ENCODE measurements at regions not wholly inside any gene's neighbourhood (a gene's known extent, or its start where the extent isn't known, plus 50 kb on each side); places are given as distances from the start of the nearest gene placed in this dataset.

DNA sequence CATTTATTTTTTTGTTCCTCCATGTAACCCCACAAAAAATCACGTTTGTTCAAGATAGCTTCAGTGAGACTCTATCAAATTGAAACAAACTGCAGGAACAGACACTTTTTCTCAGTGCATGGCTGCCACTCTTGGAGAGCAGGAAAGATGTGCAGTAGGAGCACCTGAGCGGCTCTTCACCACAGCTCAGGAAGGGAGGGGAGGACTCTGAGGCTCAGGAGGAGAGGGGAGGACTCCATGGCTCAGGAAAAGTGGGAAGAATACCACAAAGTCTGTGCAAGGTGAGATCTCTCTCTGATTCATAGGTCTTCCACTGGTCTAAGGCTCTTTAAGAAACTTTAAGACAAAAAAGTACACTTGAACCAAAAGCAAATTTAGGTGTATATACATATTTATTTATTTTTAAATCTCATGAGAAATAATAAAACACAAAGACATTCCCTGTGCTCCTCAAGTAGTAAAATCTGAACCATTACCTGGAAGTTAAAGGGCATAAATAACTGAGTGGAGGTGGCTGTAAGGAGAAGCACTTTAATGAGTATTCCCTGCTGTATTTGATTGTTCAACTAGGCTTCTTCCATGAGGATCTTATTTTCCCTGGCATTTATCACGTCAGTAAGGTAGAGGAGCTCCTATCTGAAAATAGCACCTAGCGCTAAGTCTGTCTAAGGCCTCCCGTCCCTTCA, 69.2 kb upstream of the CCN6 start:
- no peak for DNase-seq (ENCODE audit: low read depth in 1 of 2, low spot score in 1 of 2)

DNA sequence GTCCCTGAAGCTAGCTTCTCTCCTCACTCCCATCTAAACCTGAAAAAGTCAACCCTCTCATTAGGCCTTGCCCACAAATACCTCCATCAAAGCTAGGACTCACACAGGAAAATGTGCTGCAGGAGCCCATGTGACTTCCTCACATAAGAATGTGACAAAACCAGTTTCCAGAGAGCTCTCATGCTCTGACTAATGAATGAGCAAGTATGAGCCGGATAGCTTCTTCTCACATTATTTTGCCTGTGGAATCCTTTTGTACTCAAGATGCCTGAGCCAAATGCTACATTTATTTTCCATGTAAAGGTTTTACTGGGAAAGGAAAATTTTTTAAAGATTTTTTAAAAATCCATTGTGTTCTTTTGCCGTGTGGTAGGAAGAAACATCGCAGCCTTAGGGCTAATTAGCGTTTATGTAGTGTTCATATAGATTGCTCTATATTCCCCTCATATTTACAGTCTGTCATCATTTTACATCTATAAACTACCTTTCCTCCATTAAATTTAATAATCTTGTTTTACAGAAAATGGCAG, 68.6 kb upstream of the CCN6 start:
- DNase-seq (ENCODE audit: low read depth in 1 of 2, low spot score in 1 of 2) = no peak

DNA sequence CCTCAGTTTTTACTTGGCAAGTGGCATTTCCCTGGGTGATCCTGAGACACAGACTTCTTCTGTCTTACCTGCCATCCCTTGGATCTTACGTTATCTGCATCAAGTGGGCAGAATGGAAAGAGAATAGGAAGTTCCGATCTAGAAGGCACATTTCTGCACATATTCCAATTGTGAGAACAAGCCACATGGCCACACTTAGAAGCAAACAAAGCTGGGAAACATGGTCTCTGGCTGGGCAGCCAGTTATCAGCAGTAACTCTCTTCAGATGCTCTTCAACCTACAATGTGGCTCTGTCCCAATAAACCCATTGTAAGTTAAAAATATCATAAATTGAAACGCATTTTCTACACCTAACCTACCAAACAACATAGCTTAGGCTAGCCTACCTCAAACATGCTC, 67.3 kb upstream of the CCN6 start:
- DNase-seq (ENCODE audit: low read depth in 1 of 2, low spot score in 1 of 2) = no peak

DNA sequence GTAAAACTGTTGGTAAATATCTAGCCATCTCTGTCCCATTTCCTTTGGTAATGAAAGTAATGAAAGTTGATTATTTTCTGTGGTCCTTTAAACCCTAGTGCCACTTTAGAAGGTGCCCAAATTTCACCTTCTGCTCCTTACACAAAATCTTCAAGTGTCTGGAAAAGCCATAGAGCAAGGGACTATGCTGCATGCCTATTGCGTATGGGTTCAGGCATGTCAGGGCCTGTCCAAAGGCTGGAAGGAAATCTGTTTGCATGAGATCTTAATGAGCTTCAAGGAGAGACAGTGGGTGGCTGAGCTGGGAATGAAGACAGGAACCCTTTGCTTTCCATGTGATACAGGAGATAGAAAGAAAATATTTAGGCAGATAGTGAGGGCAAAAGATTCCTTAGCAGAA, 66.6 kb upstream of the CCN6 start:
- no peak for DNase-seq (ENCODE audit: low read depth in 1 of 2, low spot score in 1 of 2)

DNA sequence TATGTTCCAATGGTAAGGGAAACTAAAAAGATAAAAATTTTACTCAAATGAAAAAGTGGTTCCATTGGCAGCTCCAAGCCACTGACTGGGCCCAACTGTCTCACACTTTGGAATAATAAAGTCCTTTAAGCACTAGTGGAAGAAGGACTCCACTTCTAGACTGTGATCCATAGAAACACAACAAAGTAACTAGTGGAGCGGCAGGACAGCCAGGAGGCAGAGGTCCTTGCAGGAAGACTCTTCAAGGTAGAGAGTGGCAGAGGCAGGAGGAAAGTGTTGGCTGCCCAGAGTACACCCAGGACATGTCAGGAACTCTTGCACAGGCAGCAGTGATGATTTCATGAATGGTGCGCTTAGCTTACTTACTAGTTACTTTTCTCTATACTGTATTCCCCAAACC, 65.0 kb upstream of the CCN6 start:
- DNase-seq (ENCODE audit: low read depth in 1 of 2, low spot score in 1 of 2) = no peak

DNA sequence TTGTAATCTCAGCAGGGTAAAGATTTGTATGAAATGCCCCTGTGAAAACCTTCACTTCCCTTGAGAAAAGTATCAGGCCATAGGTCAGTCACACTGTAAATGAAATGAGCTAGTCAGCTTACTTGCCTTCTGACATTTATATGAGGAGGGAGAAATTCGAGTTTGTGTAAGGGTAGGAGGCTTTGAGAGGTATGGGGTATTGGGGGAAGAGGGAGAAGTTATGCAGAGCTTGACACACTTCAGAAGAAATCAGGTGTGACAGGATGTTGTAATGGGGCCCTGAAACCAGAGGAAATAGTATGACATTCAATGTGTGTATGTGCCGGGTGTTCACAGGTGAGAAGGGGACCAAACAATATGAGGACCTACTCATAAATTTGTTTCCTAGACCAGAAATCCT, 64.2 kb upstream of the CCN6 start:
- DNase-seq (ENCODE audit: low read depth in 1 of 2, low spot score in 1 of 2) = no peak

DNA sequence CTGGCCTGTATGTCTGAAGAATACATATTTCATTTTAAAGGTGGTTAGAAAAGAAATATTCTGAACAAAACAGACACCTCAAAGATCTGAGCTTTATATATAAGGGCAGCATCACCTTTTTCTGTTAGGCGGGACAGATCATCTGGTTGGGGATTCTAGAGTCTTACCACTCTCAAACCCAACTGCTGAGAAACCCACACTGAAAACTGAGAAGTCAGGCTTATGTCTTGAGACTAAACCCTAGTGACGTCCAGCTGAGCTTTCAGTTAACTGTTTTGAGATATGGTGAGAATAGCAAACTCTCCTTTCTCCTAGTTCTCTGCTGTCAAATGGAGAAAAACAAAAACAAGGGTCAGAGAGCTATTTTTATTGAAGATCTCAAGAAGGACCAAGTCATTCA, 63.7 kb upstream of the CCN6 start:
- no peak for DNase-seq (ENCODE audit: low read depth in 1 of 2, low spot score in 1 of 2)

DNA sequence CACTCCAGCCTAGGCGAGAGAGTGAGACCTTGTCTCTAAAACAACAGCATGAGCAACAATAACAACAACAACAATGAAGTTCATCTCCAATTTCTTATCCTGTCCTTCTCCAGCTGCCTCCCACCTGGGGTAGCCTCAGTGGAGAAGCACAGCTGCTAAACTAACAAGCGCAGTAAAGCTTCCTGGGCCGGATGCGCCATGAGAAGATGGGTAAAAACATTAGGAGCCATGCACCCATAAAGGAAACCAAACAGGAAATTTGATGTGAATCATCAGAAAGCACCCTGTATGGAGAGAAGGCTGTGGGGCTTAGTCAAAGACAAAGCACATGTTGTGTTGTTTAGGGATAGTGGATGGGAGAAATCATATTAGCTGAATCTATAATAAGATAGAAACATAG, 61.1 kb upstream of the CCN6 start:
- DNase-seq (ENCODE audit: low read depth in 1 of 2, low spot score in 1 of 2) = no peak

DNA sequence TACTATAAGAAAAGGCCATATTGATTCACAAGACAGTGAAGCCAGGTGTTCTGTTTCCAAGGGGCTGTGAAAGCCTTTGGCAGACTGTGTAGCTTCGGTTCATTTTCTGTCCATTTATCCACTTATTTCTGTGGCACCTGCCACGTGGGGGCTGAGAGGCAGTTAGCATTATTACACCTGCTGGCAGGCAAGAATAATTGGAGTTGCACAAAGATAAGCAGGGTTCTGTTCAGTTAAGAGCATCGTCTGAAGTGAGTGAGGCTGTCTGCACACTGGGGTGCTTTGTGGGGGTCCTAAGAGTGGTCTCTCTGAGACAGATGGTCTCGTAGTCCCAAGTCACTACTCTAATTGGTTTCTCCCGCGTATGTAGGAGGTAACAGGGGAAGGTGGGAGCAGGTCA, 60.6 kb upstream of the CCN6 start:
- DNase-seq (ENCODE audit: low read depth in 1 of 2, low spot score in 1 of 2) = no peak

DNA sequence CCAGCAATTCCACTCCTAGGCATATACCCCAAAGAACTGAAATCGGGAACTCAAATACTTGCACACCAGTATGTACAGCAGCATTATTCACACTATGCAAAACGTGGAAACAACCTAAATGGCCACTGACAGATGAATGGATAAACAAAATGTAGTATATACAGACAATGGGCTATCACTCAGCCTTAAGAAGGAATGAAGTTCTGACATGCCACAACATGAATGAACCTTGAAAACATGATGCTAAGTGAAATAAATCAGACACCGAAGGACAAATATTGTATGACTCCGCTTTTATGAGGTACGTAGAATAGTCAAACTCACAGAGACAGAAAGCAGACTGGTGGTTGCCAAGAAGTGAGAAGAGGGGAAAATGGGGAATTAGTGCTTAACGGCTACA, 59.1 kb upstream of the CCN6 start:
- DNase-seq (ENCODE audit: low read depth in 1 of 2, low spot score in 1 of 2) = no peak

DNA sequence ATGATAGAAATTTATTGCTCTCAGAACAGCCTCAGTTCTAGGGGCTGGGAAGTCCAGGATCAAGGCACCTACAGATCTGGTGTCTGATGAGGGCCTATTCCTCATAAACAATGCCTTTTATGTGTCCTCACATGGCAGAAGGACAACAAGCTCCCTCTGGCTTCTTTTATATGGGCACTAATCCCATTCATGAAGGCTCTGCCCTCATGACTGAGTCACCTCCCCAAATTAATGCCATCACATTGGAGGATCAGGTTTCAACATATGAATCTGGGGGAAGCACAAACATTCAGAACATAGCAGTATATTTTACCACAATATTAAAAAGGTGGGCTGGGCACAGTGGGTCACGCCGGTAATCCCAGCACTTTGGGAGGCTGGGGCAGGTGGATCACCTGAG, 58.5 kb upstream of the CCN6 start:
- no peak for DNase-seq (ENCODE audit: low read depth in 1 of 2, low spot score in 1 of 2)

DNA sequence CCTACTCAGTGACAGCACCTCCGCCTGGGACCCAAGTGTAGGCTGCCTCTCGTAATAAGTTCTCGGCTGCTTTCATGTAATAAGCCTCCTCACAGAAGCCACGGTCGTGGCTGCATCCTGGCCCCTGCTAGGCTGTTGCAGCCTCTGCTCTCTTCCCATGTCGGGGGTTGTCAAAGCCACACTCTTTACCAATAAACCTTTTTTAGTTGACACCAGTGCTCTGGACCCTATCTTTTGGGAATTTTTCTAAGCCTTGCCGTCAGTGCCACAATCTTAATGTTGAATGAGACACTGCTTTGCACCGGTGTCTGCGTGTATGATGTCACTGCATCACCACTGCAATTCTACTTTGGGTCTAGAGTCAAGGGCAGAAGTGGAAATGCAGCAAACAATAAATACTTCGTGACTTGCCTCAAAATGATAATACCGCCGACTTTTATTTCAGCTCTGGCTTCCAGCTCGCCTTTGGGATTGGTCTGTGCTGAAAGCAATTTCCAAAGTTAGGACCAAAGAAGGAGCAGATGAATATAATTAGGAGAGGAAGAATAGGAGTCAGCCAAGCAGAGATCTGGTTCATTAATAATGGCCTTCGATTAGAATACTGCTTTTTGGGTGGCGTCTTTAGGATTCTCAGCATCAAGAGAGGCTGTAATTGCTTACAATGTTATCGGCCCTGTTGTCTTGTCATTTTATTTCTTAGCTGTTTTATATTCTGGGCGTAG, 57.6 kb upstream of the CCN6 start:
- DNase-seq (ENCODE audit: low read depth in 1 of 2, low spot score in 1 of 2) = no peak

DNA sequence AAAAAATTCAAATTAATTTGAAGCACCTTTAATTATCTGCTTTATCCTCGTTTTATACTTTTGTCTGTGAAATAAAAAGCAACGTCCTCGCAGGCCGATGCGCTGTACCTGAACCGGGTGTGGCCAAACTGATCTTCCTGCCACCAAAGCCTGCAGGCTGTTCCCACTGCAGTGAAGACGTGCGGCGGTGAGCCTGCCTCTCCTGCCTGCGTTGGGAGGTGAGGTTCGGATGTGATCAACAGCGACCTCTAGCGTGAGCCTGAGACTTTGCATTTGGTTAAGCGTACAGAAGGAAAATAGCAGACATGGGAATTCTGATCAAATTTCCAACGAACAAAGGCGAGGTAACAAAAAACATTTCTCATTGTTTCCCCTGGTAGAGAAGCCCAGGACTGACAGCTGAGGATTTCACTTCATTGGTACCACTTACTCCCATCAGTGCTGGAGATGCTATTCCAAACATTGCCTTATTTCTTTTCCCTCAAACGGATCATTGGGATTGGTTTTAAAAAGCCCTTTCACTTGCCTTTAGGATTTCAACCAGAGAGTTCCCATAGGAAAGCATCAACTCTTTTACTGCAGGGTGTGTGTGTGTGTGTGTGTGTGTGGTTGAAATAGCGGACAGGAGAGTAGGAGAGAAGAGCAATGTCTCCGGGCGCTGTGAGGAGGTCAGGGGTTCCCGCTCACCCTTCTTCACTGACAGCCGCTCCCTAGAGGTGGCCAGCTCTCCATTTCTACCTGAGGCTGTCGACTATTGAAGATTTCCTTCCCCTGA, 56.6 kb upstream of the CCN6 start:
- DNase-seq (ENCODE audit: low read depth in 1 of 2, low spot score in 1 of 2) = peak; percentile 58 to 66

DNA sequence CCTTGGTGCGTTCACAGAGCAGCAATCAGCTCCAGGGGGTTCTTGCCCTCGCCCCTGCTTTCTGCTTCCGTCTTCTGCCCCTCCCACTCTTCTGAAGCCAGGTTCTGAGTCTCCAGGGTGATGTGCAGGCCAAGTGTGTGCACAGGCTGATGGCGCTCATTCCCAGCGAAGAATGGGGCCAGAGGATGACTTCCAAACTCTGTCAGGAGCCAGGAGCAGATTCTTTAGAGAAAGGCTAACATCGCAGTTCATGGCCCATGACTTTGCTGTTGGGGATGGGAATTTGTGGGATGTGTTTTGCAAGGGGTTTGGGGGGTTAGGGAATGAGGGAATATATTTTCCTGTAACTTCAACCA, 56.1 kb upstream of the CCN6 start:
- DNase-seq (ENCODE audit: low read depth in 1 of 2, low spot score in 1 of 2) = no peak

DNA sequence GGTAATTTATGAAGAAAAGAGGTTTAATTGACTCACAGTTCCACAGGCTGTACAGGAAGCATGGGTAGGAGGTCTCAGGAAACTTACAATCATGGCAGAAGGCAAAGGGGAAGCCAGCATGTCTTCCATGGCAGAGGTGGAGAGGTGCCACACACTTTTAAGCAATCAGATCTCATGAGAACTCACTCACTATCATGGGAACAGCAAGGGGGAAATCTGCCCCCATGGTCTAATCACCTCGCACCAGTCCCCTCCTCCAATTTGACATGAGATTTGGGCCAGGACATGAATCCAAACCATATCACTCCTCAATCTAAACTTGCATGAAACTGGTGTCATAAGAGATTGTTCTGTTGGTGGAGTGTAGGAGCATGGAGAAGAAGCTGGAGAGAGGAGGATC, 51.6 kb upstream of the CCN6 start:
- DNase-seq (ENCODE audit: low read depth in 1 of 2, low spot score in 1 of 2) = no peak
